ENCODE measurements at regions not wholly inside any gene's neighbourhood (a gene's known extent, or its start where the extent isn't known, plus 50 kb on each side); places are given as distances from the start of the nearest gene placed in this dataset.
A peak's percentile ranks its signal among the peaks of the same experiment; 100 is the strongest.

- no peak for DNase-seq (ENCODE audit: low read depth in 4 of 4, low spot score in 2 of 4)
Measured at GRCh38 chr3:42037318-42037945, 53.7 kb upstream of the TRAK1 start.

GRCh38 chr3:42036483-42036823 is 54.7 kb upstream of the TRAK1 start:
- no peak for DNase-seq (ENCODE audit: low read depth in 4 of 4, low spot score in 2 of 4)

- DNase-seq (ENCODE audit: low read depth in 4 of 4, low spot score in 2 of 4): no peak
Measured at GRCh38 chr3:42035816-42036482, 55.2 kb upstream of the TRAK1 start.

GRCh38 chr3:42035007-42035406 is 56.1 kb upstream of the TRAK1 start:
- DNase-seq (ENCODE audit: low read depth in 4 of 4, low spot score in 2 of 4): no peak

- no peak for DNase-seq (ENCODE audit: low read depth in 4 of 4, low spot score in 2 of 4)
Measured at GRCh38 chr3:42033741-42034140, 57.4 kb upstream of the TRAK1 start.

- DNase-seq (ENCODE audit: low read depth in 4 of 4, low spot score in 2 of 4): no peak
Measured at GRCh38 chr3:42032693-42033349, 58.3 kb upstream of the TRAK1 start.

GRCh38 chr3:42031808-42032480 is 59.2 kb upstream of the TRAK1 start:
- DNase-seq (ENCODE audit: low read depth in 4 of 4, low spot score in 2 of 4): no peak

- DNase-seq (ENCODE audit: low read depth in 4 of 4, low spot score in 2 of 4): no peak
Measured at GRCh38 chr3:42028474-42028873, 62.7 kb upstream of the TRAK1 start.

- DNase-seq (ENCODE audit: low read depth in 4 of 4, low spot score in 2 of 4): no peak
Measured at GRCh38 chr3:42027571-42027970, 63.6 kb upstream of the TRAK1 start.

GRCh38 chr3:42025370-42026138 is 63.7 kb upstream of the ULK4 start:
- DNase-seq (ENCODE audit: low read depth in 4 of 4, low spot score in 2 of 4): peak; percentile 87 to 94 (median 89)

- no peak for DNase-seq (ENCODE audit: low read depth in 4 of 4, low spot score in 2 of 4)
Measured at GRCh38 chr3:42024591-42025351, 62.9 kb upstream of the ULK4 start.

- no peak for DNase-seq (ENCODE audit: low read depth in 4 of 4, low spot score in 2 of 4)
Measured at GRCh38 chr3:42023380-42023779, 61.5 kb upstream of the ULK4 start.

- DNase-seq (ENCODE audit: low read depth in 4 of 4, low spot score in 2 of 4): no peak
Measured at GRCh38 chr3:42022355-42022754, 60.5 kb upstream of the ULK4 start.

GRCh38 chr3:42020684-42021307 is 58.9 kb upstream of the ULK4 start:
- no peak for DNase-seq (ENCODE audit: low read depth in 4 of 4, low spot score in 2 of 4)

GRCh38 chr3:42019953-42020260 is 58.0 kb upstream of the ULK4 start:
- DNase-seq (ENCODE audit: low read depth in 4 of 4, low spot score in 2 of 4): no peak

GRCh38 chr3:42019144-42019952 is 57.4 kb upstream of the ULK4 start:
- no peak for DNase-seq (ENCODE audit: low read depth in 4 of 4, low spot score in 2 of 4)

GRCh38 chr3:42014921-42015533 is 53.1 kb upstream of the ULK4 start:
- DNase-seq (ENCODE audit: low read depth in 4 of 4, low spot score in 2 of 4): no peak

GRCh38 chr3:42014458-42014920 is 52.6 kb upstream of the ULK4 start:
- DNase-seq (ENCODE audit: low read depth in 4 of 4, low spot score in 2 of 4): no peak
